GM18505 (cell line): ENCODE measurements at regions not wholly inside any gene's neighbourhood (a gene's known extent, or its start where the extent isn't known, plus 50 kb on each side); places are given as distances from the start of the nearest gene placed in this dataset.
A peak's percentile ranks its signal among the peaks of the same experiment; 100 is the strongest.
"Not testable (repeated sequence)": the region's sequence is repeated elsewhere in the genome, so short reads cannot be mapped to it uniquely, and the experiment has no call there.

ENCODE experiments used
- ATAC-seq: cut with Tn5 transposase; IDR thresholded peaks from one replicate; pipeline ENCODE4 v1.9.1; 2021; ENCODE audit not compliant: unreplicated experiment
- POLR2A ChIP-seq: IDR thresholded peaks from 4 replicates; pipeline ENCODE4 v1.6.1; 2011; ENCODE audit warnings: borderline replicate concordance; ENCODE audit not compliant: insufficient read depth, insufficient read length; ENCODE audit errors: extremely low read depth

- no peak for ATAC-seq
- no peak for TF ChIP-seq POLR2A
Observed at GRCh38 chr13:99074693-99075092, 96.8 kb upstream of the DOCK9 start.

GRCh38 chr13:99075268-99076191, 97.7 kb upstream of the DOCK9 start:
- ATAC-seq, result peak; percentile 95
- no peak for TF ChIP-seq POLR2A

- no peak for TF ChIP-seq POLR2A
Observed at GRCh38 chr13:99078017-99078771, 100.3 kb upstream of the DOCK9 start.

GRCh38 chr13:99080131-99080530, 102.3 kb upstream of the DOCK9 start:
- ATAC-seq, result no peak
- TF ChIP-seq POLR2A, result no peak

More at GRCh38 chr13:99078017-99078771, 100.3 kb upstream of the DOCK9 start:
- ATAC-seq, result no peak

GRCh38 chr13:99083981-99084380, 106.1 kb upstream of the DOCK9 start:
- ATAC-seq, result no peak
- no peak for TF ChIP-seq POLR2A

- no peak for ATAC-seq
- TF ChIP-seq POLR2A, result no peak
Observed at GRCh38 chr13:99085139-99085807, 107.4 kb upstream of the DOCK9 start.

GRCh38 chr13:99085808-99086266, 108.0 kb upstream of the DOCK9 start:
- no peak for ATAC-seq
- no peak for TF ChIP-seq POLR2A

GRCh38 chr13:99086267-99087097, 108.6 kb upstream of the DOCK9 start:
- peak; percentile 48 for ATAC-seq
- peak; percentile 19 for TF ChIP-seq POLR2A

- no peak for TF ChIP-seq POLR2A
- ATAC-seq, result peak; percentile 77
Observed at GRCh38 chr13:99087098-99087953, 109.5 kb upstream of the DOCK9 start.

GRCh38 chr13:99087954-99088491, 110.2 kb upstream of the DOCK9 start:
- ATAC-seq, result peak; percentile 27
- TF ChIP-seq POLR2A, result no peak

- TF ChIP-seq POLR2A, result no peak
- no peak for ATAC-seq
Observed at GRCh38 chr13:99093997-99094396, 106.7 kb upstream of the UBAC2 start.

GRCh38 chr13:99101831-99102230, 98.8 kb upstream of the UBAC2 start:
- ATAC-seq, result not testable (repeated sequence)
